Esophagus squamous epithelium (tissue), 4 donors: ENCODE measurements at regions not wholly inside any gene's neighbourhood (a gene's known extent, or its start where the extent isn't known, plus 50 kb on each side); places are given as distances from the start of the nearest gene placed in this dataset.

Experiments used
- CTCF ChIP-seq, 6 experiments: fragments of 450-650 bp in 4 of 6; fragments of 200-600 bp in 2 of 6; sonication (generic) in 2 of 6; IDR thresholded peaks; one replicate each; pipeline ENCODE4 v1.5.1; 2016 to 2019; ENCODE audit warnings: antibody characterized with exemption in 6 of 6, mild to moderate bottlenecking in 4 of 6, moderate library complexity in 4 of 6
- POLR2A ChIP-seq, 4 donors: fragments of 450-650 bp; IDR thresholded peaks; one replicate each; pipeline ENCODE4 v1.6.1; 2017; ENCODE audit warnings: antibody characterized with exemption in 4 of 4, mild to moderate bottlenecking in 4 of 4, moderate library complexity in 3 of 4

- no peak for TF ChIP-seq CTCF (IDR thresholded peaks at IDR 0.05)
- TF ChIP-seq POLR2A (IDR thresholded peaks at IDR 0.05), result no peak
These were observed 119.5 kb upstream of the RTL1 start for GRCh38 chr14:101022916-101023435.
